Heart right ventricle (tissue), 16 donors: ENCODE measurements at regions not wholly inside any gene's neighbourhood (a gene's known extent, or its start where the extent isn't known, plus 50 kb on each side); places are given as distances from the start of the nearest gene placed in this dataset.
A peak's percentile ranks its signal among the peaks of the same experiment; 100 is the strongest.

ENCODE experiments used
- ATAC-seq, 8 donors: fragments of 200-7000 bp; cut with Tn5 transposase; one replicate each; pipeline ENCODE4 v1.9.1; 2020; ENCODE audit warnings: mild to moderate bottlenecking in 8 of 8, moderate library complexity in 8 of 8, moderate number of reproducible peaks in 1 of 8
- DNase-seq, 2 donors: peaks; one replicate each; pipeline ENCODE4 v3.0.0-alpha.2; 2020
- H3K27ac ChIP-seq, 10 donors: fragments of 200-600 bp; sonication (generic) in 2 of 10; one replicate each; pipeline versions ENCODE4 v1.5.0 to v1.8.0; 2020 to 2022; ENCODE audit warnings: mild to moderate bottlenecking in 3 of 10
- H3K27me3 ChIP-seq, 7 donors: fragments of 200-600 bp; one replicate each; pipeline ENCODE4 v1.8.0; 2021 to 2022; ENCODE audit warnings: mild to moderate bottlenecking in 2 of 7
- H3K36me3 ChIP-seq, 9 donors: fragments of 200-600 bp; sonication (generic) in 1 of 9; one replicate each; pipeline versions ENCODE4 v1.5.0 to v1.8.0; 2020 to 2022; ENCODE audit warnings: mild to moderate bottlenecking in 2 of 9
- H3K4me1 ChIP-seq, 9 donors: fragments of 200-600 bp; sonication (generic) in 1 of 9; one replicate each; pipeline versions ENCODE4 v1.5.0 to v1.8.0; 2020 to 2022; ENCODE audit warnings: mild to moderate bottlenecking in 4 of 9
- H3K4me3 ChIP-seq, 10 donors: fragments of 200-600 bp; sonication (generic) in 2 of 10; one replicate each; pipeline versions ENCODE4 v1.5.0 to v1.8.0; 2020 to 2022; ENCODE audit warnings: mild to moderate bottlenecking in 7 of 10, moderate library complexity in 2 of 10
- H3K9me3 ChIP-seq, 11 donors: fragments of 200-600 bp in 10 of 11; sonication (generic) in 2 of 11; one replicate each; pipeline versions ENCODE4 v1.5.0 to v1.8.0; 2013 to 2022; ENCODE audit warnings: mild to moderate bottlenecking in 2 of 11, control low read depth in 1 of 11, moderate library complexity in 1 of 11
- CTCF ChIP-seq, 9 donors: fragments of 200-600 bp; sonication (generic) in 2 of 9; IDR thresholded peaks; one replicate each; pipeline versions ENCODE4 v1.5.0 to v1.8.0; 2021 to 2022; ENCODE audit warnings: antibody characterized with exemption in 9 of 9, mild to moderate bottlenecking in 5 of 9, moderate library complexity in 1 of 9
- WGBS, 2 donors: extraction: QIAGEN DNeasy Blood & Tissue Kit; methylation state at CpG; one replicate each; pipeline ENCODE4 v1.1.7; 2013; ENCODE audit warnings: inconsistent platforms in 1 of 2; 5-methylcytosine and 5-hydroxymethylcytosine counted together
- intact Hi-C, 10 donors: fragments of 100-400 bp; cut with DNase I; formaldehyde crosslinking; loops; one replicate each; pipeline versions ENCODE4 v1.11.1 to v1.14.2; 2022
- donor health status: Arrhythmogenic right ventricular cardiomyopathy.
- donor health status: ischemic (EF 13 %, LVEDD 7.1; RV severe dilation, severe dysfunction).
- donor health status: healthy with polysubstance abuse.
- donor health status: DM: no; HTN: yes; CAD: no.
- donor health status: DM: no; HTN: no; CAD: no.
- donor health status: ischemic (EF 25% LVEDD 6.9; RV normal size, moderate dysfunction).
- donor health status: ischemic (EF 25% LVEDD 5.7; RV mildly dilated, moderate dysfunction).
- donor health status: healthy.
- donor health status: DM: yes; HTN: yes; CAD: no.
- donor health status: Ischemic cardiomyopathy.
- donor health status: ischemic (EF 35%, LVEDD 5.7; RV mildly dilated, moderate dysfunction).
- donor health status: nonischemic (EF 11% LVEDD 7.7; RV severe dilation, severe dysfunction).
- donor health status: DM: yes; HTN: yes; CAD: no.
- donor health status: PGD.
- donor health status: ischemic (EF 29% LVEDD 5.4; RV normal size, mild dysfunction).
- donor health status: nonischemic (EF 23%, LVEDD 6.1; RV moderate dilation, normal function).

GRCh38 chr2:121149384-121149783, 135.6 kb downstream of the TFCP2L1 start:
- TF ChIP-seq CTCF (IDR thresholded peaks at IDR 0.05), result no peak
- Histone ChIP-seq H3K4me1 (peaks cover 0 to 23% (median 6%) of the 10 kb centered on the region in 9 donors), H3K9me3 (peaks cover 0 to 7% (median 0%) of the 10 kb centered on the region in 11 donors), H3K27ac (peak overlapping the region in 1 of 10 donors; percentile 50), H3K27me3 (no peaks in the 10 kb centered on the region), H3K4me3 (no peak overlapping the region), H3K36me3 (no peaks in the 10 kb centered on the region)
- intact Hi-C loops, result no loop called here
- DNase-seq (peak; percentile 50 to 55), ATAC-seq (peak; percentile 45 to 90 (median 68))
- 64 to 77% methylated on average over 4 of the region's 4 CpGs for WGBS, 2 donors

- 64 to 65% methylated on average over 7 of the region's 7 CpGs for WGBS, 2 donors
- Histone ChIP-seq H3K4me3 (no peak overlapping the region), H3K27ac (peak overlapping the region in 2 of 10 donors; percentile 50 to 55), H3K9me3 (peaks cover 0 to 7% (median 0%) of the 10 kb centered on the region in 11 donors), H3K4me1 (peaks cover 0 to 23% (median 6%) of the 10 kb centered on the region in 9 donors), H3K27me3 (no peaks in the 10 kb centered on the region), H3K36me3 (no peaks in the 10 kb centered on the region)
- no peak for DNase-seq
- no peak for TF ChIP-seq CTCF (IDR thresholded peaks at IDR 0.05)
- ATAC-seq, result peak in 3 of 8 donors; percentile 4 to 16 (median 8)
- intact Hi-C loops, result no loop called here
Observed at GRCh38 chr2:121150126-121150525, 134.9 kb downstream of the TFCP2L1 start.

GRCh38 chr2:121150713-121151112, 134.3 kb downstream of the TFCP2L1 start:
- no peak for ATAC-seq
- WGBS, 2 donors, result 77 to 79% methylated on average over 4 of the region's 4 CpGs
- no peak for TF ChIP-seq CTCF (IDR thresholded peaks at IDR 0.05)
- Histone ChIP-seq H3K36me3 (no peaks in the 10 kb centered on the region), H3K4me1 (peaks cover 0 to 23% (median 6%) of the 10 kb centered on the region in 9 donors), H3K4me3 (no peak overlapping the region), H3K27me3 (no peaks in the 10 kb centered on the region), H3K9me3 (peaks cover 0 to under 1% (median 0%) of the 10 kb centered on the region in 11 donors), H3K27ac (no peak overlapping the region)
- no peak for DNase-seq
- intact Hi-C loops, result no loop called here

- Histone ChIP-seq H3K4me1 (peaks cover 0 to 19% (median 6%) of the 10 kb centered on the region in 9 donors), H3K27ac (no peak overlapping the region)
- intact Hi-C loops, result no loop called here
Observed at GRCh38 chr2:121151311-121152109, 133.5 kb downstream of the TFCP2L1 start.

More at GRCh38 chr2:121151311-121152109, 133.5 kb downstream of the TFCP2L1 start:
- WGBS, 2 donors, result 89 to 94% methylated on average over 14 of the region's 14 CpGs
- H3K9me3 ChIP-seq, result no peaks in the 10 kb centered on the region
- H3K36me3 ChIP-seq, result no peaks in the 10 kb centered on the region
- DNase-seq, result no peak
- no peak overlapping the region for H3K4me3 ChIP-seq
- TF ChIP-seq CTCF (IDR thresholded peaks at IDR 0.05), result no peak
- no peak for ATAC-seq
- no peaks in the 10 kb centered on the region for H3K27me3 ChIP-seq
